ENCODE measurements at regions not wholly inside any gene's neighbourhood (a gene's known extent, or its start where the extent isn't known, plus 50 kb on each side); places are given as distances from the start of the nearest gene placed in this dataset.

DNA sequence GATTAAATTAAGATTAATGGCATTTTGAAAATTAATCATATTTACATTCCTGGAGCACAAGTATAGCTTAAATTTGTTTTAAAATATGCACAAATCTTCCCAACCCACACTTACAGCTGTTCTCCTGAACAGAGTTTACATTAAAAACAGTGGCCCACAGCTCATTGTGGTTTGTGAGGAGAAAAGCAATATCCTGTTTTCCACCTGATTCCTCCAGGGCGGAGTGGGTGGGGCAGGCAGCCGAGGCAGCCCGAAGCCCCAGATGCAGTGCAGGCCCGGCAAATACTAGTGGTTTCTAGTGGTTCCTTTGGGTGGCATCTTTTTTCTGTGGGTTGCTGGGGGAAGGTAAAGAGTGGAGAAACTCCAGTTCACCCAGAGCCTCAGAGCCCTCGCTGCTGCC, 280.8 kb downstream of the ARHGAP12 start:
- TF ChIP-seq POLR2AphosphoS5 (IDR thresholded peaks at IDR 0.05) = no peak
- TF ChIP-seq EP300 (IDR thresholded peaks at IDR 0.05) = no peak
